ENCODE measurements at regions not wholly inside any gene's neighbourhood (a gene's known extent, or its start where the extent isn't known, plus 50 kb on each side); places are given as distances from the start of the nearest gene placed in this dataset.

DNA sequence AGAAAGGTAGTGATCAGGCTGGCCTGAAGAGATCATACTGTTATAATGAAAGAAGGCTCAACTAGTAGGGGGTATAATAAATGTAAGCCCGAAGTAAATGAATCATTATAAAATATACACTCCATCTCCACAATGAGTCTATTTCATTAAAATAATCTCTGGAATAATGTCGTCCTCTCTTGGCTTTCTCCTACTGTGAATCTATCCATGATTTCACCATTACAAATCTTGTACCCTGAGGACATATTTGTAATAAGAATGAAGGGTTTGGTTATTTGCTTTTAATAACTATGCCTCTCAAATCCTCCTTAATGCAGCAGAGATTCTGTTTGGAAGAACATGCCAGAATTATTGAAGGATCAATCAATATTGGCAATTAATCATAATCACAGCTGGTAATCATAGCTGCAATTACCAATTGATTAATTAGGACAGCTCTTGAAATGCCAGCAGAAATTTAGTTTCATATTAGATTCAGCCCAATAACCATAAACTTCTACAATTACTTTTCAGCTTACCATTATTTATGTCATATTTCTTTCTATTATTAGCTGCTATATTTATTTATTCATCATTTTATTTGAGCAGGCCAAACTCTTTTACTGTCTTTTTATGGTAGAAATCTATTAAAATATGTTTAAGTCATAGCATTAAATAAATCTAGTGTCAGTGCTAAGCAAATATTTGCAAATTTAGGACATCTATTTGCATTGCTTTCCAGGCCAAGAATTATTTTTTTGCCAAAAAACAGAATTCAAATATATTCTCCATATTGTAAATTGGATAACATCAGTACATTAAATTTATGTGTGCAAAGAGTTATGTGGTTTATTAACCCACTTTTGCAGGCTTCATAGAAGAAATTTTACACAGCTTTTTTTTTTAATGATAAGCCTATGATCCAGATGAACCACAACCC lies 588.4 kb upstream of the LRRC4C start:
- Histone ChIP-seq H3K4me1 (ENCODE audit: control insufficient read depth in 2 of 2, insufficient read depth in 2 of 2, low read length in 2 of 2) (no peaks in the 10 kb centered on the region), H3K9me3 (ENCODE audit: control insufficient read depth in 2 of 2, low read length in 2 of 2) (no peaks in the 10 kb centered on the region), H3K9ac (ENCODE audit: low read depth in 1 of 2, low read length in 2 of 2) (no peak overlapping the region), H3K27ac (ENCODE audit: low read depth in 2 of 2, low read length in 2 of 2) (no peak overlapping the region), H3K4me3 (ENCODE audit: low read length in 2 of 2) (no peak overlapping the region), H3K27me3 (ENCODE audit: control insufficient read depth in 2 of 2, insufficient read depth in 2 of 2, low read length in 2 of 2) (no peaks in the 10 kb centered on the region), H3K36me3 (ENCODE audit: control insufficient read depth in 2 of 2, insufficient read depth in 2 of 2, low read length in 2 of 2) (no peaks in the 10 kb centered on the region)

DNA sequence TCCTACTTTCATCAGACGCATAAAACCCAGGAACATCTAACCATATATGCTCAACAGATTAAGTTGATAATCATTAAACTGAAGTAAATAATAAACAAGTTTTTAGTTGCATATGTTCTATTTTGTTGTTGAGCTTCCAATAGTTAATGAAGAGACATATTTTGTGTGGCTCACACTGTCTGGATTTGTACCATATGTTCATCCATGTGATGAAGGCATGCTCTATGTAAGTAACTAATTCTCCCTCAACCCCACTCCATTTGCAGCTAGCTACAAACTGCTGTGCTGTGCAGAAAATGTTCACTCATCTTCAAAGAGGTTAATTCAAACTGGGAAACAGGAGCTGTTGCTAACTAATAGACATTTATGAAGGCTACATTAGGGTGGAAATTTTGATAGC lies 589.7 kb upstream of the LRRC4C start:
- H3K9me3 ChIP-seq (ENCODE audit: control insufficient read depth in 2 of 2, low read length in 2 of 2): no peaks in the 10 kb centered on the region
- H3K36me3 ChIP-seq (ENCODE audit: control insufficient read depth in 2 of 2, insufficient read depth in 2 of 2, low read length in 2 of 2): no peaks in the 10 kb centered on the region
- H3K27ac ChIP-seq (ENCODE audit: low read depth in 2 of 2, low read length in 2 of 2): no peak overlapping the region
- no peak overlapping the region for H3K4me3 ChIP-seq (ENCODE audit: low read length in 2 of 2)
- H3K4me1 ChIP-seq (ENCODE audit: control insufficient read depth in 2 of 2, insufficient read depth in 2 of 2, low read length in 2 of 2): no peaks in the 10 kb centered on the region
- no peak overlapping the region for H3K9ac ChIP-seq (ENCODE audit: low read depth in 1 of 2, low read length in 2 of 2)
- H3K27me3 ChIP-seq (ENCODE audit: control insufficient read depth in 2 of 2, insufficient read depth in 2 of 2, low read length in 2 of 2): no peaks in the 10 kb centered on the region

DNA sequence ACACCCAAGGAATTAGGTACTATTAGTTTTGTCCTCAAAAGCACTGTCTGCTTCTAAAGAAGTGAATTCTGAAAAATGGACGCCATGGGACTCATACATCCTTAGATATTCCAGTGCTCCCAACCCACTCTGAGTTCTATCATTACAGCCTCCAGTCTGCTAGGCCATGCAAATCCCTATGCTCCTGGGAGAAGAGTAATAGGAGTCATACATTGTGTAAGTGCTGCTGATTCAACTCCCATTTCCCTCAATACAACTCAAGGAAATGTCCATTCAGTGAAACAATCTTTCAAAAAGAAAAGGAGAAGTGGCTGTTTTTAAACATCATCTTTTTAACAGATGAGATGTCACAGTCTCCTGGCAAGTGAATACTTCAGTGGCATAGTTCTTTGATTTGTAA lies 590.2 kb upstream of the LRRC4C start:
- no peak overlapping the region for H3K9ac ChIP-seq (ENCODE audit: low read depth in 1 of 2, low read length in 2 of 2)
- no peaks in the 10 kb centered on the region for H3K27me3 ChIP-seq (ENCODE audit: control insufficient read depth in 2 of 2, insufficient read depth in 2 of 2, low read length in 2 of 2)
- H3K4me3 ChIP-seq (ENCODE audit: low read length in 2 of 2): no peak overlapping the region
- no peaks in the 10 kb centered on the region for H3K36me3 ChIP-seq (ENCODE audit: control insufficient read depth in 2 of 2, insufficient read depth in 2 of 2, low read length in 2 of 2)
- H3K9me3 ChIP-seq (ENCODE audit: control insufficient read depth in 2 of 2, low read length in 2 of 2): no peaks in the 10 kb centered on the region
- H3K4me1 ChIP-seq (ENCODE audit: control insufficient read depth in 2 of 2, insufficient read depth in 2 of 2, low read length in 2 of 2): no peaks in the 10 kb centered on the region
- no peak overlapping the region for H3K27ac ChIP-seq (ENCODE audit: low read depth in 2 of 2, low read length in 2 of 2)

DNA sequence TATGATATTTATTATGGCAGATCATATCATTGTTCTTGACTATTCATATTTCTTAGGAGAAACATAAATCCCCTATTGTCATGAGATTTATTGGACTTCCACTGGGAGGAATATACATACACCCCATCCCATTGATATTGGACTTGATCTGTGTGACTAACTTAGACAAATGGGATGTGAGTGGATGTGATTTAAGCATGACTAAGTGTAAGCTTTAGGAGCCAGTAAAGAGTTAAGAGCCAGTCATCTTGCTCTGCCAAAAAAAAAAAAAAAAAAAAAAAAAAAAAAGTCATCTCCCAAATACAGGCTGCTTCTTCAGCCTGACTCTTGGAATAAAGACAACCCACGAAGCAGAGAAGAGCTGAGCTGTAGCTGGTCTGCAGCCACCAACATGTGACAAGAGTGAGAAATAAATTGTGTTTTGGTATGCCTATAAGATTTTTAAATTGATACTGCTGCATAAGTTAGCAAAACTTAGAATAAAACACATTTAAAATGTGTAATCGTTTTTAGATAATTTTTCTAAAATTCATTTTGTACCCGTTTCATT lies 595.0 kb upstream of the LRRC4C start:
- Histone ChIP-seq H3K9ac (ENCODE audit: low read depth in 1 of 2, low read length in 2 of 2) (no peak overlapping the region), H3K4me3 (ENCODE audit: low read length in 2 of 2) (no peak overlapping the region), H3K4me1 (ENCODE audit: control insufficient read depth in 2 of 2, insufficient read depth in 2 of 2, low read length in 2 of 2) (no peaks in the 10 kb centered on the region), H3K27ac (ENCODE audit: low read depth in 2 of 2, low read length in 2 of 2) (no peak overlapping the region), H3K36me3 (ENCODE audit: control insufficient read depth in 2 of 2, insufficient read depth in 2 of 2, low read length in 2 of 2) (no peaks in the 10 kb centered on the region), H3K27me3 (ENCODE audit: control insufficient read depth in 2 of 2, insufficient read depth in 2 of 2, low read length in 2 of 2) (no peaks in the 10 kb centered on the region), H3K9me3 (ENCODE audit: control insufficient read depth in 2 of 2, low read length in 2 of 2) (no peaks in the 10 kb centered on the region)

DNA sequence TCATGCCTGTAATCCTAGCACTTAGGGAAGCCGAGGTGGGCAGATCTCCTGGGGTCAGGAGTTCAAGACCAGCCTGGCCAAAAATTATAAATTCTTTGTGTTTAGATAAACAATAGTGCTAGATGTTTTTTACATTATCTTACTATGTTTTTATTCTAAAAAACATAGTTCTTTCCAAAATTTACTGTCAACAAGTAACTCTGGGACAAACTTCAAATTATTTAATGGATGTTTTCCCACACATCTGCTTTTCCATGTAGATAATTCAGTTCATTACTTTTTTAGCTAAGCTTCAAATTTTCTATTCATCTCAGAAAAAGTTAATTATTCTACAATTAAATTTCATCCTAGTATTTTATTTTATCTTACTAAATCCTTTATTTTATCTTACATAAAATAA lies 596.2 kb upstream of the LRRC4C start:
- Histone ChIP-seq H3K27me3 (ENCODE audit: control insufficient read depth in 2 of 2, insufficient read depth in 2 of 2, low read length in 2 of 2) (no peaks in the 10 kb centered on the region), H3K9ac (ENCODE audit: low read depth in 1 of 2, low read length in 2 of 2) (no peak overlapping the region), H3K4me3 (ENCODE audit: low read length in 2 of 2) (no peak overlapping the region), H3K9me3 (ENCODE audit: control insufficient read depth in 2 of 2, low read length in 2 of 2) (no peaks in the 10 kb centered on the region), H3K27ac (ENCODE audit: low read depth in 2 of 2, low read length in 2 of 2) (no peak overlapping the region), H3K4me1 (ENCODE audit: control insufficient read depth in 2 of 2, insufficient read depth in 2 of 2, low read length in 2 of 2) (no peaks in the 10 kb centered on the region), H3K36me3 (ENCODE audit: control insufficient read depth in 2 of 2, insufficient read depth in 2 of 2, low read length in 2 of 2) (no peaks in the 10 kb centered on the region)

DNA sequence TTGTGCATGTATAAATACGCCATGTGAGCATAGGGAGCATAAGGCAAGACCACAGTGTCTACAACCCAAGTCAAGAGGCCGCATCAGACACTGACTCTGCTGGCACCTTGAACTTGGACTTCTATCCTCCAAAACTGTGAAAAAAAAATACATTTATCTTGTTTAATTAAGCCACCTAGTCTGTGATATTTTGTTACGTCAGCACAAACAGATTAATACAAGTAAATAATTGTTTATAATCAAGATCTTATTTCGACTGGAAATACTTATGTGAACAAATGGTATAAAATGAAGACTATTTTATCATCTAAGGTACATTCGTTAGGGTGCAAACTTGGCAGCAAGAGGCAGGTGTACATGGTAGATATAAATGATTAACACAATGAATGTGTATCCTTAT lies 599.3 kb upstream of the LRRC4C start:
- no peaks in the 10 kb centered on the region for H3K27me3 ChIP-seq (ENCODE audit: control insufficient read depth in 2 of 2, insufficient read depth in 2 of 2, low read length in 2 of 2)
- no peaks in the 10 kb centered on the region for H3K36me3 ChIP-seq (ENCODE audit: control insufficient read depth in 2 of 2, insufficient read depth in 2 of 2, low read length in 2 of 2)

DNA sequence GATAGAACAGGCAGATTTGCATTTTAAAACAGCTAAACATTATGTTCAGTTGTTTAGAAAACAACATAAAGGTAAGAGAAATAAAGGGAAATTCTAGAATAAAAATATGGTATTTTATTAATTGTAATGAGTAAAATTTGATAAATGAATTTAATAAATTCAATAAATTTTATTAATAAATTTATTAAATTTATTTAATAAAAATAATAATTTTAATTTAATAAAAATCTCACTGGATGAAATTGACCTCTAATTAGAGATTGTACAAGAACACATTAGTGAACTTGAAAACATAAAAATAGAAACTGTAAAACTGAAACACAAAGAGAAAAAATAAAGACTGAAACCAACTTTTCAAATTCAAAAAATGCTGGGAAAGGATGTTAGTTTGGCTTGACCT lies 605.7 kb upstream of the LRRC4C start:
- Histone ChIP-seq H3K9ac (ENCODE audit: low read depth in 1 of 2, low read length in 2 of 2) (no peak overlapping the region), H3K36me3 (ENCODE audit: control insufficient read depth in 2 of 2, insufficient read depth in 2 of 2, low read length in 2 of 2) (no peaks in the 10 kb centered on the region), H3K9me3 (ENCODE audit: control insufficient read depth in 2 of 2, low read length in 2 of 2) (no peaks in the 10 kb centered on the region), H3K4me3 (ENCODE audit: low read length in 2 of 2) (no peak overlapping the region), H3K27me3 (ENCODE audit: control insufficient read depth in 2 of 2, insufficient read depth in 2 of 2, low read length in 2 of 2) (no peaks in the 10 kb centered on the region), H3K27ac (ENCODE audit: low read depth in 2 of 2, low read length in 2 of 2) (no peak overlapping the region), H3K4me1 (ENCODE audit: control insufficient read depth in 2 of 2, insufficient read depth in 2 of 2, low read length in 2 of 2) (no peaks in the 10 kb centered on the region)

More for the DNA sequence above, 599.3 kb upstream of the LRRC4C start:
- Histone ChIP-seq H3K9ac (ENCODE audit: low read depth in 1 of 2, low read length in 2 of 2) (no peak overlapping the region), H3K4me3 (ENCODE audit: low read length in 2 of 2) (no peak overlapping the region), H3K27ac (ENCODE audit: low read depth in 2 of 2, low read length in 2 of 2) (no peak overlapping the region), H3K9me3 (ENCODE audit: control insufficient read depth in 2 of 2, low read length in 2 of 2) (no peaks in the 10 kb centered on the region), H3K4me1 (ENCODE audit: control insufficient read depth in 2 of 2, insufficient read depth in 2 of 2, low read length in 2 of 2) (no peaks in the 10 kb centered on the region)

DNA sequence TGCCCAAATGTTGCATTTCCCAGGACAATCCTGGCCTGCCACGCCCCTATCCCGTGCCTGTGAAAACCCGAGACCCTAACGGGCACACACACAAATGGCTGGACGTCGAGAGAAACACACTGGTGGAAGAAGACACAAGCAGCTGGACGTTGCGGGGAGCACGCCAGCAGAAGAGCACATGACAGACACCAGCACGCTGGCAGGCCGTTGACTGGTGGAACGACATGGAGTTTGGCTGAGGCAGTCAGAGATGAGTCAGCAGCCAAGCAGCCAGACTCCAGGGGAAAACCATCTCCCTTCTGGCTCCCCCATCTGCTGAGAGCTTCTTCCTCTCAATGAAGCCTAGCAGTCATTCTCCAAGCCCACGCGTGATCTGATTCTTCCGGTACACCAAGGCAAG lies 606.7 kb upstream of the LRRC4C start:
- H3K4me1 ChIP-seq (ENCODE audit: control insufficient read depth in 2 of 2, insufficient read depth in 2 of 2, low read length in 2 of 2): no peaks in the 10 kb centered on the region
- no peaks in the 10 kb centered on the region for H3K27me3 ChIP-seq (ENCODE audit: control insufficient read depth in 2 of 2, insufficient read depth in 2 of 2, low read length in 2 of 2)
- no peak overlapping the region for H3K27ac ChIP-seq (ENCODE audit: low read depth in 2 of 2, low read length in 2 of 2)
- H3K9ac ChIP-seq (ENCODE audit: low read depth in 1 of 2, low read length in 2 of 2): no peak overlapping the region
- H3K4me3 ChIP-seq (ENCODE audit: low read length in 2 of 2): no peak overlapping the region
- no peaks in the 10 kb centered on the region for H3K9me3 ChIP-seq (ENCODE audit: control insufficient read depth in 2 of 2, low read length in 2 of 2)
- no peaks in the 10 kb centered on the region for H3K36me3 ChIP-seq (ENCODE audit: control insufficient read depth in 2 of 2, insufficient read depth in 2 of 2, low read length in 2 of 2)

DNA sequence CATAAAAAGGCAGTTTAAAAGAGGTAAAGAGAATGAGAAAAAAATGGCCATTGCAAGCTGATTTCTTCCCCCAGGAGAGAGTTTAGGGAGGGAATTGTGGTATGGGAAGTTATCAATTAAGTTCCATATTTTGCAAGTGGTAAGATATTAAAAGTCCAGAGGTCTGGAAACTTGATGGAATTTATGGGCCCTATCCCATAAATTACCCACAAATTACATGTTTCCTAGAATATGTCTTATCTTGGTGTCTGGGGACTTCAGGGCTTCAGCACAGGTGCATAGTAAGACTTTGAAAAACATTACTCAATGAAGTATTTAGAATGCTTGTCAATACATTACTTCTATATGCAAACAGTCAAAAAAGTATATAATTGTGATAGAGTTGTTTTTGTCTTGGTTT lies 614.9 kb upstream of the LRRC4C start:
- Histone ChIP-seq H3K9ac (ENCODE audit: low read depth in 1 of 2, low read length in 2 of 2) (no peak overlapping the region), H3K27me3 (ENCODE audit: control insufficient read depth in 2 of 2, insufficient read depth in 2 of 2, low read length in 2 of 2) (no peaks in the 10 kb centered on the region), H3K27ac (ENCODE audit: low read depth in 2 of 2, low read length in 2 of 2) (no peak overlapping the region), H3K4me1 (ENCODE audit: control insufficient read depth in 2 of 2, insufficient read depth in 2 of 2, low read length in 2 of 2) (no peaks in the 10 kb centered on the region), H3K9me3 (ENCODE audit: control insufficient read depth in 2 of 2, low read length in 2 of 2) (no peaks in the 10 kb centered on the region), H3K4me3 (ENCODE audit: low read length in 2 of 2) (no peak overlapping the region), H3K36me3 (ENCODE audit: control insufficient read depth in 2 of 2, insufficient read depth in 2 of 2, low read length in 2 of 2) (no peaks in the 10 kb centered on the region)

DNA sequence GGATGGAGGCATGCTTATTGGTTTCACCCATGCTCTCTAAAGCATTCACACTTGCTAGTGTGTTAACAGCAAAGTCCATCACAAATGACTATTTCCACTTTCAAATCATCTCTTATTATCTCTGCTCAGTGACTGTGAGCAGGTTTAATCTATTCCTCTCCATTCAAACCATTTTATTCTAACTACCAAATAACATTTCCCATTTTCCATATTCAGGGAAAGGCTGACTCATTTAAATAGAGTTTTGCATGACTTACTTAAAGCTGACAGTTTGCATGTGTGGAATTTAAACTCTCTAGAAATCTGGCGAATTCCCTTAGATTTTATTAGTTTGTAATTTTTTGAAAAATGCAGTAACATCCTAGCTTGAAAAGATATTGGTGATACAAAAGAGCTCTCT lies 615.7 kb upstream of the LRRC4C start:
- Histone ChIP-seq H3K36me3 (ENCODE audit: control insufficient read depth in 2 of 2, insufficient read depth in 2 of 2, low read length in 2 of 2) (no peaks in the 10 kb centered on the region), H3K27ac (ENCODE audit: low read depth in 2 of 2, low read length in 2 of 2) (no peak overlapping the region), H3K27me3 (ENCODE audit: control insufficient read depth in 2 of 2, insufficient read depth in 2 of 2, low read length in 2 of 2) (no peaks in the 10 kb centered on the region), H3K9ac (ENCODE audit: low read depth in 1 of 2, low read length in 2 of 2) (no peak overlapping the region), H3K4me3 (ENCODE audit: low read length in 2 of 2) (no peak overlapping the region), H3K4me1 (ENCODE audit: control insufficient read depth in 2 of 2, insufficient read depth in 2 of 2, low read length in 2 of 2) (no peaks in the 10 kb centered on the region), H3K9me3 (ENCODE audit: control insufficient read depth in 2 of 2, low read length in 2 of 2) (no peaks in the 10 kb centered on the region)

Data from mucosa of rectum (tissue), 2 donors.